ENCODE measurements at regions not wholly inside any gene's neighbourhood (a gene's known extent, or its start where the extent isn't known, plus 50 kb on each side); places are given as distances from the start of the nearest gene placed in this dataset.
"Not testable (repeated sequence)": the region's sequence is repeated elsewhere in the genome, so short reads cannot be mapped to it uniquely, and the experiment has no call there.

DNA sequence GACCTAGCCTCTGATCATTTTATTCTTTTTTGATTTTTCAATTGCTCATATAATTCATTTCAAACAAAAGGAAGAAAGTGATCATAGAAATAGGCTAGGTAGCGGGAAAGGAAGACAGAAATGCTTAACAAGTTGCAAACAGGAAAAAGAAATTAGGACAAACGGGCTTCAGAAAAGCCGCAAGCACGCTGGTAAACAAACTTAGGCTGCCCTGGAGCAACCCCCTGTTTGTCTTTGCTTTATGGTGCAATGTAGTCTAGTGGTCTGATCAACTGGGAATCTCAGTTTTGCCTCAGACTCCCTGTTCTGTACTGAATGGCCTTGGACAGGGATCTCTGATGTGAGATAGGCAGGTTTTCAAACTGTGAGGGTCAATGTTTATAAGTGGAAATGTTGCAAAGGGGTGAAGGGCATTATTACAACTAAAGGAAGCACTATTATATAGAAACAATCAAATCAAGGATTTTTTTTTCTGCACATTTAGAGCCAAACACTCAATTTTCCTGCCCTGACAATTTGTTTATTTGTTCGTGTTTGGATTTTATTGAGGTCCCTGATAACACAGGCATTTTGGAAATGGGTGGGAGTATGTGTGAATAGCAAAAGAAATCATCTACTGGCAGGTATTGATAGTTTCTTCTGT, 146.8 kb upstream of the NRIP1 start:
- DNase-seq (no peak), ATAC-seq (ENCODE audit: low FRiP score in 2 of 2) (peak in 1 of 2 donors; percentile 31)
- H3K4me3 ChIP-seq = no peak overlapping the region
- TF ChIP-seq, protein P1, sequence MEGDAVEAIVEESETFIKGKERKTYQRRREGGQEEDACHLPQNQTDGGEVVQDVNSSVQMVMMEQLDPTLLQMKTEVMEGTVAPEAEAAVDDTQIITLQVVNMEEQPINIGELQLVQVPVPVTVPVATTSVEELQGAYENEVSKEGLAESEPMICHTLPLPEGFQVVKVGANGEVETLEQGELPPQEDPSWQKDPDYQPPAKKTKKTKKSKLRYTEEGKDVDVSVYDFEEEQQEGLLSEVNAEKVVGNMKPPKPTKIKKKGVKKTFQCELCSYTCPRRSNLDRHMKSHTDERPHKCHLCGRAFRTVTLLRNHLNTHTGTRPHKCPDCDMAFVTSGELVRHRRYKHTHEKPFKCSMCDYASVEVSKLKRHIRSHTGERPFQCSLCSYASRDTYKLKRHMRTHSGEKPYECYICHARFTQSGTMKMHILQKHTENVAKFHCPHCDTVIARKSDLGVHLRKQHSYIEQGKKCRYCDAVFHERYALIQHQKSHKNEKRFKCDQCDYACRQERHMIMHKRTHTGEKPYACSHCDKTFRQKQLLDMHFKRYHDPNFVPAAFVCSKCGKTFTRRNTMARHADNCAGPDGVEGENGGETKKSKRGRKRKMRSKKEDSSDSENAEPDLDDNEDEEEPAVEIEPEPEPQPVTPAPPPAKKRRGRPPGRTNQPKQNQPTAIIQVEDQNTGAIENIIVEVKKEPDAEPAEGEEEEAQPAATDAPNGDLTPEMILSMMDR (IDR thresholded peaks at IDR 0.05) = no peak
- TF ChIP-seq EP300 (IDR thresholded peaks at IDR 0.05) (no peak), POLR2A (IDR thresholded peaks at IDR 0.05) (no peak), POLR2AphosphoS5 (IDR thresholded peaks at IDR 0.05) (no peak)
- no peaks in the 10 kb centered on the region for H3K9me3 ChIP-seq
- H3K27me3 ChIP-seq = no peaks in the 10 kb centered on the region
- no peak overlapping the region for H3K27ac ChIP-seq
- no peaks in the 10 kb centered on the region for H3K36me3 ChIP-seq
- H3K4me1 ChIP-seq = peaks cover 0 to 17% (median 10%) of the 10 kb centered on the region in 4 donors
- WGBS, 2 donors = 35 to 39% methylated on average over 5 of the region's 5 CpGs

DNA sequence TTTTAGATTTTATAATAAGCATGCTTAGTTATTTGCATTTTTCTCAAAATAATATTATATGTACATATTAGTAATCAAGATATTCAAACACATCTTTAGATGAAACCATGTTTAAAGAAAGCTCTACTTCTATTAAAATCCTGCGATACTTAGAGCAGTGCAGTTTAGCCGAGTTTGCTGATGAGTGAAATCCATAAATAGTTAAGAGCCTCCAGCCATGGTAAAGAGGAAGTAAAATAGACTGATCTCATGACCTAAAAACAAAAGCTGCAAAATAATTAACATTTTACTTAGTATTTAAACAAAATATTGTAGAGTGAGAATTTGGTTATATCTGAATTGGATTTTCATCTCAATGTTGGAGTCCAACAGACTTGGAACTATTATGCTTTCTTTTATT, 147.4 kb upstream of the NRIP1 start:
- Histone ChIP-seq H3K27ac (no peak overlapping the region), H3K27me3 (no peaks in the 10 kb centered on the region), H3K9me3 (no peaks in the 10 kb centered on the region), H3K4me3 (no peak overlapping the region), H3K36me3 (no peaks in the 10 kb centered on the region), H3K4me1 (peaks cover 0 to 17% (median 10%) of the 10 kb centered on the region in 4 donors)
- WGBS, 2 donors = 55 to 63% methylated on average over 2 of the region's 2 CpGs
- no peak for ATAC-seq (ENCODE audit: low FRiP score in 2 of 2)
- TF ChIP-seq POLR2A (IDR thresholded peaks at IDR 0.05) = no peak
- TF ChIP-seq POLR2AphosphoS5 (IDR thresholded peaks at IDR 0.05) = no peak
- TF ChIP-seq EP300 (IDR thresholded peaks at IDR 0.05) = no peak
- TF ChIP-seq, protein P1 (IDR thresholded peaks at IDR 0.05) = no peak
- no peak for DNase-seq

DNA sequence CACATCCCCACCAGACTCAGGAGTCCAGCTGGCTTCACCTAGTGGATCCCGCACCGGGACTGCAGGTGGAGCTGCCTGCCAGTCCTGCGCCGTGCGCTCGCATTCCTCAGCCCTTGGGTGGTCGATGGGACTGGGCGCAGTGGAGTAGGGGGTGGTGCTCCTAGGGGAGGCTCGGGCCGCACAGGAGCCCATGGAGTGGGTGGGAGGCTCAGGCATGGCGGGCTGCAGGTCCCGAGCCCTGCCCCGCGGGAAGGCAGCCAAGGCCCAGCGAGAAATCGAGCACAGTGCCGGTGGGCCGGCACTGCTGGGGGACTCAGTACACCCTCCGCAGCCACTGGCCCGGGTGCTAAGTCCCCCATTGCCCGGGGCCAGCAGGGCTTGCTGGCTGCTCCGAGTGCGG, 153.7 kb upstream of the NRIP1 start:
- peaks cover 8 to 33% (median 18%) of the 10 kb centered on the region in 4 donors for H3K4me1 ChIP-seq
- peak in 1 of 2 donors; percentile 32 for DNase-seq
- H3K4me3 ChIP-seq; ATAC-seq (ENCODE audit: low FRiP score in 2 of 2); H3K36me3 ChIP-seq; H3K27ac ChIP-seq; H3K9me3 ChIP-seq; H3K27me3 ChIP-seq: not testable (repeated sequence)
- 92% methylated on average over 9 of the region's 23 CpGs; no CpG with 5 or more reads in 1 of the 2 donors for WGBS, 2 donors

DNA sequence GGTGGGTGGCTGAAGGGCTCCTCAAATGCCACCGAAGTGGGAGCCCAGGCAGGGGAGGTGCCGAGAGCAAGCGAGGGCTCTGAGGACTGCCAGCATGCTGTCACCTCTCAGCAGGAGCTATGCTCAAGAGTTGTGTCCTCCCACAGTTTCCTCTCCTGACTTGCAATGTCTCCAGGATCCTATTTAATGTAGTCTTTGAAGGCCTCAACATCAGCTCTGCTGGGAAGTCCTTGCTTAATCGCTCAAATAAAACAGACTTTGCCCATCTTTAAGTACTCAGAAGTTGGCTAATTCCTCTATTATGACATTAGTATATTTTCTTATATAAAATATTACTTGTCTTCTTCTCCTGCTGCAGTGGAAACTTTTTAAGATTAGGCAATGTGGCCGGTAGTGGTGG, 154.2 kb upstream of the NRIP1 start:
- DNase-seq (no peak), ATAC-seq (ENCODE audit: low FRiP score in 2 of 2) (no peak)
- TF ChIP-seq POLR2AphosphoS5 (IDR thresholded peaks at IDR 0.05) (no peak), POLR2A (IDR thresholded peaks at IDR 0.05) (no peak)
- Histone ChIP-seq H3K36me3 (no peaks in the 10 kb centered on the region), H3K27ac (no peak overlapping the region), H3K27me3 (no peaks in the 10 kb centered on the region), H3K4me3 (no peak overlapping the region), H3K4me1 (peaks cover 8 to 33% (median 18%) of the 10 kb centered on the region in 4 donors), H3K9me3 (no peaks in the 10 kb centered on the region)
- 67 to 75% methylated on average over 2 to 5 of the region's 5 CpGs for WGBS, 2 donors

DNA sequence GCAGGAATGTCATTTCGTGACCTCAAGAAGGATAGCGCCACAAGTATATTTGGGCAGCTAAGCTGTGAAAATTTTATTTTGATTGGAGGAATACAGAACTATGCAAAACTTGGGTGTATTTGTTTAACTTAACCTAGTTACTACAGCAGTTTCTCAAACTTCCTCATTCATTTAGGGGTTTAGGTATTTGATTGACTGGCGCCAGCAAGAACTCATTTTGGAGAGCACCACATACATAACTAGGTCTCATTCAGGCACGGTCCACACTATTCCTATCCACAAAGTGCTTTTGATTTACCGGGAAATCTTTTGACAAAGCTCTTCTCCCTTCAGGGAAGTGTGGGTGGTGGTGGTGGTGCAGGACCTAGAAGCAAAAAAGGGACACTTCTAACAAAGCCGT, 155.1 kb upstream of the NRIP1 start:
- Histone ChIP-seq H3K27me3 (no peaks in the 10 kb centered on the region), H3K36me3 (no peaks in the 10 kb centered on the region), H3K4me3 (no peak overlapping the region), H3K4me1 (peaks cover 8 to 33% (median 18%) of the 10 kb centered on the region in 4 donors), H3K9me3 (no peaks in the 10 kb centered on the region), H3K27ac (peak overlapping the region in 1 of 4 donors; percentile 28)
- ATAC-seq (ENCODE audit: low FRiP score in 2 of 2) = peak; percentile 4 to 78
- DNase-seq = no peak
- 42 to 44% methylated on average over 6 of the region's 6 CpGs for WGBS, 2 donors
- no peak for TF ChIP-seq EP300 (IDR thresholded peaks at IDR 0.05)
- no peak for TF ChIP-seq POLR2A (IDR thresholded peaks at IDR 0.05)
- TF ChIP-seq, protein P1 (IDR thresholded peaks at IDR 0.05) = no peak
- no peak for TF ChIP-seq POLR2AphosphoS5 (IDR thresholded peaks at IDR 0.05)

DNA sequence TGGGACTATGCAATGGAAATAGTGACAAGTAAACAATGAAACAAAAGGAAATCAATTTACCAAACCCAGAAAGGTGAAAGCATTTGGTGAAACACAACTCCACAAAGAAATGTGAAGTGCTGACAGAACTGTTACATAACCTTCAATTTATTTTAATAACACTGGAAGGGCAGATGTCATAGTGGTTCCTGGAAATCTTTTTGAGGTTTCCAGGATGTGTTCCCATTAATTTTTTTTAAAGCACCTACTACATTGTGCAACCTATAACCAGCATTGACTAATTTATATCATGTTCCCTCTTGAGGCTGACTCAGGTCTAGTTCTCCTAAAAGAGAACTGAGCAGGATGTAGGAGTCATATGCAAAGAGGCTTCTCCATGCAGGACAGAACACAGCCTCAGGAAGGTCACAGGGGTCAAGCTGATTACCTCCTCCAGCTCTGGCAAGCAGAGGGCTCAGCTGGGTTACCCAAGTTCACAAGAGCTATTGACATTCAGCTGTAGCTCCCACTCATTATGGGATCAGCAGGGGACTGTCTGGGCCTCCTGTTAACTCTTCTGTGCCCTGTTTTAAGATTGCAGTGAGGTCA, 157.1 kb upstream of the NRIP1 start:
- Histone ChIP-seq H3K4me1 (peaks cover 8 to 33% (median 18%) of the 10 kb centered on the region in 4 donors), H3K27ac (peak overlapping the region in 1 of 4 donors; percentile 2), H3K9me3 (no peaks in the 10 kb centered on the region), H3K27me3 (no peaks in the 10 kb centered on the region), H3K36me3 (no peaks in the 10 kb centered on the region), H3K4me3 (no peak overlapping the region)
- DNase-seq = peak in 1 of 2 donors; percentile 89
- TF ChIP-seq POLR2A (IDR thresholded peaks at IDR 0.05) (no peak), EP300 (IDR thresholded peaks at IDR 0.05) (peak in 3 of 4 donors; percentile 25 to 88 (median 77)), POLR2AphosphoS5 (IDR thresholded peaks at IDR 0.05) (peak in 1 of 2 donors; percentile 60)
- TF ChIP-seq, protein P1 (IDR thresholded peaks at IDR 0.05) = no peak
- ATAC-seq (ENCODE audit: low FRiP score in 2 of 2) = peak; percentile 88 to 90
